ENCODE measurements at regions not wholly inside any gene's neighbourhood (a gene's known extent, or its start where the extent isn't known, plus 50 kb on each side); places are given as distances from the start of the nearest gene placed in this dataset.

DNA sequence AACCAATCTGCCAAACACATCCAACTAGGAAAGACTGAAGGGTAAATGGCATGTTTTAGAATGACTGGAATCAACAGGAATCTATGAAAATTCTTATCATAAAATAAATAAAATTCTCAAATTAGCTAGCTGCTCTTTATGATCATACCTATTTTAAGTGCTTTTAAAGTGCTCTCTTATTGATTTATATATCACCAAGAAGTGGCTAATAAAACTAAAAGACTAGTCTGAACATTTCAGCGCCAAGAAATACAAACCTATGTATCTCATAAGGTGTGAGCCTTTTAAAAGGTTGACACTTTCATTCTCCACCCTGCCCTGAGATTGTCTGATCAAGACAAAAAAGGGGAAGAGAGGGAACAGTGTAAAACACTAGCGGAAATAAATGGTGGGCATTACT, 136.8 kb upstream of the ARHGAP42 start:
- TF ChIP-seq SIN3A (IDR thresholded peaks at IDR 0.05; ENCODE audit: borderline replicate concordance, insufficient read depth, low read length) (no peak), TAF1 (IDR thresholded peaks at IDR 0.05; ENCODE audit: borderline replicate concordance, insufficient read depth, low read length) (no peak)

DNA sequence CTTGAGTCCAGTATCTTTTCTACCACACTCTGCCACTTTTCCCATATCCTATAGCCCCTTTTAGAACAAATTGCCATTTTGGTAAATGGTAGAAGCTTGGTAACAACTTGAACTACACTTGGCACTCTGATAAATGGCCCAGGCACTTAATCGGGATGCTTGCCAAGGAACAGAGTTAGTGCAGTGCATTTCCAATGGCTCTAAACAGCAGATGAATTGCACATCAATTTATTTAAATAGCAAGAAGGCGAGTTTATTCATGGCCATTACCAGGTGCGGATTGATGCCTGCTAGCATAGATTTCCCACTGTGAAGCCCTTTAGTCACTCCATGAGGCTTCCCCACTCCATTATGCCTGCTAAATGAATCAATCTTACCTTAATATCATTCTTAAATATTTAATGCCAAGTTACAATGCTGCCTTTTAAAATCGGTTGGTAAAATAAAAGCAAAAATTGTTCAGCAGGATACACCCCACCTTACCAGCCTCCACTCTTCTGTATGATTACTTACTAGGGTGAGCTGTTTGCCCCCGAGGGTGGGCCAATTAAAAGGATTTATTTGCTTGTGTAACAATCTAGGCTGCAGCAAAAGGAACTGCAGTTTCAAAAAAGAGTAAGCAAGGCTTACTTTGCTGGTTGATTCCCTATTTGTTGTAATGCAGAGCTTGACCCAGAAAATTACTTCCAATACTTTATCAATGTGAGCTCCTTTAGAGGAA, 136.0 kb upstream of the ARHGAP42 start:
- TF ChIP-seq REST (IDR thresholded peaks at IDR 0.05; ENCODE audit: insufficient read depth in 1 of 2, low read depth in 2 of 2, low read length in 2 of 2), result no peak
- no peak for TF ChIP-seq POLR2AphosphoS5 (IDR thresholded peaks at IDR 0.05; ENCODE audit: low read depth, low read length)
- no peak for TF ChIP-seq TAF1 (IDR thresholded peaks at IDR 0.05; ENCODE audit: borderline replicate concordance, insufficient read depth, low read length)
- TF ChIP-seq SIN3A (IDR thresholded peaks at IDR 0.05; ENCODE audit: borderline replicate concordance, insufficient read depth, low read length), result no peak
- TF ChIP-seq FOXP2 (optimal IDR thresholded peaks at IDR 0.05; ENCODE audit: borderline replicate concordance, extremely low read depth, extremely low read length, insufficient read depth), result no peak

GRCh38 chr11:100555931-100556330, 131.2 kb upstream of the ARHGAP42 start:
- no peak for TF ChIP-seq POLR2AphosphoS5 (IDR thresholded peaks at IDR 0.05; ENCODE audit: low read depth, low read length)
- no peak for TF ChIP-seq TAF1 (IDR thresholded peaks at IDR 0.05; ENCODE audit: borderline replicate concordance, insufficient read depth, low read length)
- no peak for TF ChIP-seq SIN3A (IDR thresholded peaks at IDR 0.05; ENCODE audit: borderline replicate concordance, insufficient read depth, low read length)
- TF ChIP-seq REST (IDR thresholded peaks at IDR 0.05; ENCODE audit: insufficient read depth in 1 of 2, low read depth in 2 of 2, low read length in 2 of 2), result no peak
- TF ChIP-seq FOXP2 (optimal IDR thresholded peaks at IDR 0.05; ENCODE audit: borderline replicate concordance, extremely low read depth, extremely low read length, insufficient read depth), result no peak

DNA sequence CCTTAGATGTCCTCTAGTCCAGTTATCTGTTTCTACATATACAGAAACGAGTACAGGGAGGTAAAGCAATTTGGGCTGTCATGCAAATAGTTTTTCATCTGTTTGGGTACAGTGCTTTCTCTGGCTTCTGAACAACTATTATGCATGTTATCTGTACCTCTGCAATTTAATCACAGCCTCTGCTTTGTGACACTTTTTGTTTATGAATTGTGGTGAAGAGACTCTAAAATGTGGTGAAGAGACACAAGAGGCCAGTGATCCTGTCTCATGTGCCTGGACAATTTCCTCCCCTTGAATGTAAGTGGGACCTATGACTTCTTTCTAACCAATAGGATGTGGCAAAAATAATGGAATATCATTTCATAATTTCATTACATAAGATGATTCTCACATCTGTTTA, 130.3 kb upstream of the ARHGAP42 start:
- TF ChIP-seq REST (IDR thresholded peaks at IDR 0.05; ENCODE audit: insufficient read depth in 1 of 2, low read depth in 2 of 2, low read length in 2 of 2) (no peak), SIN3A (IDR thresholded peaks at IDR 0.05; ENCODE audit: borderline replicate concordance, insufficient read depth, low read length) (no peak), TAF1 (IDR thresholded peaks at IDR 0.05; ENCODE audit: borderline replicate concordance, insufficient read depth, low read length) (no peak), POLR2AphosphoS5 (IDR thresholded peaks at IDR 0.05; ENCODE audit: low read depth, low read length) (no peak), FOXP2 (optimal IDR thresholded peaks at IDR 0.05; ENCODE audit: borderline replicate concordance, extremely low read depth, extremely low read length, insufficient read depth) (no peak)

GRCh38 chr11:100557830-100558611, 129.1 kb upstream of the ARHGAP42 start:
- no peak for TF ChIP-seq SIN3A (IDR thresholded peaks at IDR 0.05; ENCODE audit: borderline replicate concordance, insufficient read depth, low read length)
- no peak for TF ChIP-seq FOXP2 (optimal IDR thresholded peaks at IDR 0.05; ENCODE audit: borderline replicate concordance, extremely low read depth, extremely low read length, insufficient read depth)
- TF ChIP-seq TAF1 (IDR thresholded peaks at IDR 0.05; ENCODE audit: borderline replicate concordance, insufficient read depth, low read length), result no peak
- TF ChIP-seq POLR2AphosphoS5 (IDR thresholded peaks at IDR 0.05; ENCODE audit: low read depth, low read length), result no peak
- TF ChIP-seq REST (IDR thresholded peaks at IDR 0.05; ENCODE audit: insufficient read depth in 1 of 2, low read depth in 2 of 2, low read length in 2 of 2), result no peak

All from PFSK-1 (cell line).